B cell (primary cell): ENCODE measurements at regions not wholly inside any gene's neighbourhood (a gene's known extent, or its start where the extent isn't known, plus 50 kb on each side); places are given as distances from the start of the nearest gene placed in this dataset.

ENCODE experiments used
- ATAC-seq: fragments of 200-7000 bp; cut with Tn5 transposase; one replicate; pipeline ENCODE4 v1.10.0; 2021; ENCODE audit warnings: low read depth, mild to moderate bottlenecking, moderate number of reproducible peaks, moderate library complexity
- CTCF ChIA-PET: fragments of 350-600 bp; sonication (Branson Sonifier 250); formaldehyde crosslinking; loops from one replicate; lab custom pipeline; 2021; ENCODE audit warnings: antibody characterized with exemption, inconsistent platforms; lab: Charles Lee
- POLR2A ChIA-PET: fragments of 350-600 bp; sonication (Branson Sonifier 250); formaldehyde crosslinking; loops from one replicate; lab custom pipeline; 2021; ENCODE audit warnings: antibody characterized with exemption; lab: Charles Lee
- DNase-seq: peaks from one replicate; pipeline ENCODE4 v3.0.0; 2013
- H2AFZ ChIP-seq: 2 replicates; pipeline ENCODE4 v1.6.1; 2012; ENCODE audit warnings: mild to moderate bottlenecking, low read depth, low read length; ENCODE audit not compliant: insufficient read depth, poor library complexity, severe bottlenecking
- H3K27ac ChIP-seq, 2 donors: 1 replicate in 1 of 2; 2 replicates in 1 of 2; pipeline ENCODE4 v1.5.1; 2012 to 2013; ENCODE audit warnings: low read length in 2 of 2, mild to moderate bottlenecking in 2 of 2, moderate library complexity in 1 of 2
- H3K27me3 ChIP-seq, 4 experiments: fragments of 200-600 bp in 1 of 4; sonication (generic) in 1 of 4; replicated peaks in 1 of 4; 1 replicate in 2 of 4; 2 replicates in 2 of 4; pipeline versions ENCODE4 v1.6.1 to v1.7.0; 2013 to 2016; ENCODE audit warnings: low read length in 3 of 4, mild to moderate bottlenecking in 2 of 4, mixed read lengths in 1 of 4, moderate library complexity in 1 of 4; ENCODE audit not compliant: insufficient read depth in 4 of 4, control insufficient read depth in 3 of 4; ENCODE audit errors: control extremely low read depth in 1 of 4
- H3K36me3 ChIP-seq, 2 experiments: replicated peaks in 1 of 2; 1 replicate in 1 of 2; 2 replicates in 1 of 2; pipeline versions ENCODE4 v1.6.1 to v1.7.1; 2013; ENCODE audit warnings: low read length in 1 of 2; ENCODE audit not compliant: insufficient read depth in 2 of 2, control insufficient read depth in 1 of 2; ENCODE audit errors: control extremely low read depth in 1 of 2, extremely low read depth in 1 of 2
- H3K4me1 ChIP-seq, 2 donors: fragments of 200-600 bp in 1 of 2; sonication (generic) in 1 of 2; 1 replicate in 1 of 2; 2 replicates in 1 of 2; pipeline versions ENCODE4 v1.5.1 to v1.6.1; 2013 to 2017; ENCODE audit warnings: low read length in 2 of 2; ENCODE audit not compliant: control insufficient read depth in 2 of 2, insufficient read depth in 2 of 2
- H3K4me2 ChIP-seq: replicated peaks from 2 replicates; pipeline ENCODE3; 2012; ENCODE audit warnings: mild to moderate bottlenecking, low read depth, low read length; ENCODE audit not compliant: poor library complexity, severe bottlenecking
- H3K4me3 ChIP-seq, 5 experiments: fragments of 200-600 bp in 1 of 5; sonication (generic) in 1 of 5; 1 replicate in 3 of 5; 2 replicates in 2 of 5; pipeline versions ENCODE4 v1.5.1 to v1.7.0; 2011 to 2016; ENCODE audit warnings: low read length in 4 of 5, mild to moderate bottlenecking in 4 of 5, low read depth in 2 of 5, control low read depth in 1 of 5, moderate library complexity in 1 of 5; ENCODE audit not compliant: insufficient read depth in 1 of 5; ENCODE audit errors: control extremely low read depth in 1 of 5, extremely low read depth in 1 of 5
- H3K79me2 ChIP-seq: fragments of 200-600 bp; sonication (generic); one replicate; pipeline ENCODE4 v1.6.0; 2016; ENCODE audit warnings: low read length; ENCODE audit not compliant: control insufficient read depth, insufficient read depth
- H3K9ac ChIP-seq: fragments of 200-600 bp; sonication (generic); 2 replicates; pipeline ENCODE4 v1.6.1; 2017; ENCODE audit warnings: mild to moderate bottlenecking, low read length, moderate library complexity
- H3K9me3 ChIP-seq, 3 donors: one replicate each; pipeline versions ENCODE4 v1.6.1 to v1.7.1; 2013; ENCODE audit warnings: low read length in 2 of 3; ENCODE audit not compliant: control insufficient read depth in 2 of 3, insufficient read depth in 1 of 3; ENCODE audit errors: control extremely low read depth in 1 of 3
- H4K20me1 ChIP-seq: 2 replicates; pipeline ENCODE4 v1.6.0; 2012; ENCODE audit warnings: mild to moderate bottlenecking, low read length; ENCODE audit not compliant: insufficient read depth, control insufficient read depth, poor library complexity, severe bottlenecking
- H3K27ac Mint-ChIP-seq: one replicate; pipeline ENCODE4 v1.8.0; 2021; ENCODE audit warnings: mixed read lengths
- H3K27me3 Mint-ChIP-seq: one replicate; pipeline ENCODE4 v1.8.0; 2021; ENCODE audit warnings: mixed read lengths
- H3K4me1 Mint-ChIP-seq: one replicate; pipeline ENCODE4 v1.8.0; 2021; ENCODE audit warnings: mixed read lengths
- H3K4me3 Mint-ChIP-seq: one replicate; pipeline ENCODE4 v1.8.0; 2021; ENCODE audit warnings: mixed read lengths
- H3K9me3 Mint-ChIP-seq: one replicate; pipeline ENCODE4 v1.8.0; 2022; ENCODE audit warnings: mixed read lengths; ENCODE audit not compliant: insufficient read depth
- CTCF ChIP-seq: fragments of 200-600 bp; IDR thresholded peaks from one replicate; pipeline ENCODE4 v1.8.0; 2022; ENCODE audit warnings: antibody characterized with exemption, mild to moderate bottlenecking
- EZH2 ChIP-seq: IDR thresholded peaks from 2 replicates; pipeline ENCODE4 v1.6.1; 2012; ENCODE audit warnings: borderline replicate concordance, low read depth, mild to moderate bottlenecking, moderate library complexity, low read length; ENCODE audit not compliant: insufficient read depth, poor library complexity, severe bottlenecking
- WGBS: methylation state at CpG from one replicate; pipeline ENCODE4 v1.1.5; 2013; ENCODE audit warnings: missing lambda C conversion rate; ENCODE audit not compliant: insufficient coverage; 5-methylcytosine and 5-hydroxymethylcytosine counted together
- intact Hi-C: fragments of 100-400 bp; cut with micrococcal nuclease; formaldehyde crosslinking; loops from one replicate; pipeline ENCODE4 v1.10.0; 2022

DNA sequence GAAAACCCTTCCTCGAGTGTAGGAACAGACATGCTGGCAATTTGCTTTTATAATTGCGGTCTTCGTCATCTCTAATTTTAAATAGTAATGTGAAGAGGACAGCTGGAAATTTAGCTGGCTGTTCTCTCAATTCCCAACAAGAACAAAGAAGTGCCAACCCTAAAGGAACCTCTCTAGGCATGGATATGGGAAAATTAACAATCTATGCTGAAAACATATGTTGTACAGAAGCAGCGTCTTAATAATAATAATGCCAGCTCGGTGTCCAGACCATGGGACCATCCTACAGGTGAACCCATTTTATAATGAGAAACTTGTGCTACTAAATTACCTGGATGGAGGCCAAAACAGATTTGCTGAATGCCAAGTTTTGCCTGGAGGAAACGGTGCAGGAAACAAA lies 641.4 kb upstream of the MGMT start:
- Mint-ChIP-seq H3K4me3 (no peak overlapping the region), H3K27me3 (peaks cover 4% of the 10 kb centered on the region), H3K9me3 (no peaks in the 10 kb centered on the region), H3K4me1 (no peaks in the 10 kb centered on the region), H3K27ac (no peak overlapping the region)
- no peak for TF ChIP-seq EZH2
- TF ChIP-seq CTCF: no peak
- CTCF ChIA-PET: no interaction called here
- no peak for DNase-seq
- no peaks in the 10 kb centered on the region for H3K79me2 ChIP-seq
- no peak overlapping the region for H3K9ac ChIP-seq
- H3K27me3 ChIP-seq: no peaks in the 10 kb centered on the region
- 64% methylated on average over 2 of the region's 6 CpGs for WGBS
- no peaks in the 10 kb centered on the region for H3K36me3 ChIP-seq
- no peak for ATAC-seq
- intact Hi-C loops: no loop called here
- H3K4me3 ChIP-seq: no peak overlapping the region
- H3K4me1 ChIP-seq: no peaks in the 10 kb centered on the region
- no peak overlapping the region for H3K27ac ChIP-seq
- POLR2A ChIA-PET: no interaction called here
- no peak overlapping the region for H3K4me2 ChIP-seq
- no peak overlapping the region for H2AFZ ChIP-seq
- peaks cover 0 to 8% (median 0%) of the 10 kb centered on the region in 3 donors for H3K9me3 ChIP-seq
- no peaks in the 10 kb centered on the region for H4K20me1 ChIP-seq

DNA sequence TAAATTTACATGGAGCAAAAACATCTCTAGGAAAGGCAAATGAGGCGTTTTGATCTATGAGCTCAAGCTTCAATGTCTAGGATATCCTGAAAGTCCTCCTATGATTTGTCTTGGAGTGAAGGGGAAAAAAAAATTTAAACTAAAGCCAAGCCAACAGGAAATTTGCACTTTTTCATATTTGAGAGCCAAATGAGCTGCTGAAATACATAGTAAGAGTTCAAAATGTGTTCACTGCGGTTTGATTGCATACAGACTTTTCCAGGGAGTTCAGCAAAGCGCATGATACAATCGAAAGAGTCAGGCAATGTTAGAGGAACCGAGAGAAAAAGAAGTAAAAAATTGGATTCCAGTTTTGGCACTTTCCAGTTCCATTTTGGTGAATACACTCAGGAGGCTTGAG lies 633.4 kb upstream of the MGMT start:
- H4K20me1 ChIP-seq: no peaks in the 10 kb centered on the region
- ATAC-seq (no peak), DNase-seq (no peak)
- intact Hi-C loops: no loop called here
- no peak overlapping the region for H2AFZ ChIP-seq
- no peaks in the 10 kb centered on the region for H3K79me2 ChIP-seq
- H3K27ac Mint-ChIP-seq: no peak overlapping the region
- H3K9me3 ChIP-seq: peaks cover 0 to 3% (median 0%) of the 10 kb centered on the region in 3 donors
- H3K9me3 Mint-ChIP-seq: no peaks in the 10 kb centered on the region
- TF ChIP-seq CTCF (no peak), EZH2 (no peak)
- ChIA-PET POLR2A (no interaction called here), CTCF (interaction anchor here (0.6 kb wide), 1 partner anchor 358 kb away, joined by 3 read pairs; no protein-coding TSS in a partner anchor)
- H3K27ac ChIP-seq: no peak overlapping the region
- H3K4me1 Mint-ChIP-seq: no peaks in the 10 kb centered on the region
- no peaks in the 10 kb centered on the region for H3K4me1 ChIP-seq
- no peak overlapping the region for H3K4me3 ChIP-seq
- H3K4me3 Mint-ChIP-seq: no peak overlapping the region
- WGBS: 98% methylated on average over 4 of the region's 5 CpGs
- no peaks in the 10 kb centered on the region for H3K27me3 Mint-ChIP-seq
- no peaks in the 10 kb centered on the region for H3K27me3 ChIP-seq
- H3K36me3 ChIP-seq: no peaks in the 10 kb centered on the region
- H3K9ac ChIP-seq: no peak overlapping the region
- H3K4me2 ChIP-seq: no peak overlapping the region
